A549 (cell line): ENCODE measurements at regions not wholly inside any gene's neighbourhood (a gene's known extent, or its start where the extent isn't known, plus 50 kb on each side); places are given as distances from the start of the nearest gene placed in this dataset.

Experiments
- ATAC-seq, 2 experiments: fragments of 200-7000 bp in 1 of 2; fragments of >200 bp in 1 of 2; cut with Nextera tagmentation in 1 of 2; cut with Tn5 transposase in 1 of 2; 3 replicates each; pipeline versions ENCODE4 v1.8.0 to v1.9.1; 2018 to 2020; ENCODE audit warnings: mild to moderate bottlenecking in 1 of 2, moderate library complexity in 1 of 2
- CTCF ChIA-PET: fragments of 300-600 bp; sonication (Branson Sonifier 250); formaldehyde crosslinking; extraction: SDS; loops from one replicate; lab custom pipeline; 2021; ENCODE audit warnings: antibody characterized with exemption, inconsistent platforms; lab: Yijun Ruan, JAX
- POLR2A ChIA-PET: fragments of 350-600 bp; formaldehyde crosslinking; extraction: SDS; loops from one replicate; lab custom pipeline; 2021; ENCODE audit warnings: antibody characterized with exemption, inconsistent platforms; lab: Yijun Ruan, JAX
- DNase-seq, 2 experiments: peaks; one replicate each; pipeline versions ENCODE4 v3.0.0 to v3.0.0-alpha.2; 2011 to 2016; ENCODE audit warnings: low read depth in 1 of 2, low spot score in 1 of 2
- FAIRE-seq: peaks from 2 replicates; lab custom pipeline; 2011; peaks lifted over from hg19 to GRCh38; lab: Jason Lieb, UNC
- H3K27ac ChIP-seq, 2 experiments: fragments of >200 bp; sonication (Bioruptor Twin); formaldehyde crosslinking; 3 replicates each; pipeline ENCODE4 v1.5.1; 2016 to 2017
- H3K4me1 ChIP-seq: fragments of >200 bp; sonication (Bioruptor Twin); formaldehyde crosslinking; 3 replicates; pipeline ENCODE4 v1.6.1; 2016
- H3K4me2 ChIP-seq: fragments of >200 bp; sonication (Bioruptor Twin); formaldehyde crosslinking; 3 replicates; pipeline ENCODE4 v1.6.1; 2016
- H3K4me3 ChIP-seq: fragments of >200 bp; sonication (Bioruptor Twin); formaldehyde crosslinking; 3 replicates; pipeline ENCODE4 v1.5.1; 2016
- H3K9me3 ChIP-seq: fragments of >200 bp; sonication (Bioruptor Twin); formaldehyde crosslinking; 3 replicates; pipeline ENCODE4 v1.6.1; 2016
- BHLHE40 ChIP-seq: IDR thresholded peaks from 2 replicates; pipeline ENCODE4 v1.6.1; 2012; ENCODE audit warnings: low read depth, low read length, inconsistent platforms
- CBX8 ChIP-seq: fragments of 200-600 bp; sonication (generic); IDR thresholded peaks from 2 replicates; pipeline ENCODE4 v1.6.1; 2016
- EP300 ChIP-seq, 2 experiments: fragments of >200 bp; sonication (Bioruptor Twin); formaldehyde crosslinking; IDR thresholded peaks; 2 replicates in 1 of 2; 3 replicates in 1 of 2; pipeline ENCODE4 v1.6.1; 2016 to 2017
- FOXS1 ChIP-seq: fragments of 250-450 bp; sonication (Bioruptor Pico); IDR thresholded peaks from 2 replicates; pipeline ENCODE4 v1.5.0; 2020; ENCODE audit warnings: mild to moderate bottlenecking, moderate library complexity
- HEYL ChIP-seq: fragments of 250-450 bp; sonication (Bioruptor Pico); IDR thresholded peaks from 2 replicates; pipeline ENCODE4 v1.8.0; 2021; ENCODE audit warnings: mild to moderate bottlenecking, moderate library complexity
- HOXA7 ChIP-seq: fragments of 250-450 bp; sonication (Bioruptor Pico); IDR thresholded peaks from 2 replicates; pipeline ENCODE4 v1.5.0; 2020; ENCODE audit warnings: mild to moderate bottlenecking, moderate library complexity
- KDM1A ChIP-seq: fragments of 200-600 bp; sonication (generic); IDR thresholded peaks from 2 replicates; pipeline ENCODE4 v1.6.1; 2016; ENCODE audit warnings: low read depth, mild to moderate bottlenecking
- KDM5A ChIP-seq: fragments of 200-600 bp; sonication (generic); IDR thresholded peaks from 2 replicates; pipeline ENCODE4 v1.6.1; 2016; ENCODE audit warnings: antibody characterized with exemption, mild to moderate bottlenecking
- MAFK ChIP-seq: fragments of 450-650 bp; IDR thresholded peaks from 2 replicates; pipeline ENCODE4 v1.6.1; 2014; ENCODE audit not compliant: partially characterized antibody
- MAZ ChIP-seq: fragments of 150-350 bp; IDR thresholded peaks from 2 replicates; pipeline ENCODE4 v1.6.1; 2014; ENCODE audit warnings: antibody characterized with exemption, low read depth, low read length, borderline replicate concordance
- RARB ChIP-seq: fragments of 250-450 bp; sonication (Bioruptor Pico); IDR thresholded peaks from 2 replicates; pipeline ENCODE4 v1.8.0; 2021; ENCODE audit warnings: mild to moderate bottlenecking, moderate library complexity
- RFX5 ChIP-seq: fragments of 450-650 bp; IDR thresholded peaks from 2 replicates; pipeline ENCODE4 v1.7.1; 2014; ENCODE audit warnings: antibody characterized with exemption, mild to moderate bottlenecking, moderate library complexity
- RNF2 ChIP-seq: fragments of 200-600 bp; sonication (generic); IDR thresholded peaks from 2 replicates; pipeline ENCODE4 v1.6.1; 2016; ENCODE audit warnings: low read depth, mild to moderate bottlenecking, antibody characterized with exemption, moderate library complexity, borderline replicate concordance
- SREBF2 ChIP-seq: fragments of 450-650 bp; IDR thresholded peaks from 2 replicates; pipeline ENCODE4 v1.6.1; 2014; ENCODE audit warnings: mild to moderate bottlenecking, moderate library complexity
- TP53 ChIP-seq: fragments of 250-450 bp; sonication (Bioruptor Pico); IDR thresholded peaks from 2 replicates; pipeline ENCODE4 v1.5.0; 2021; ENCODE audit warnings: mild to moderate bottlenecking, moderate library complexity
- ZC3H11A ChIP-seq: fragments of 450-650 bp; IDR thresholded peaks from 2 replicates; pipeline ENCODE4 v1.6.1; 2014; ENCODE audit warnings: antibody characterized with exemption, mild to moderate bottlenecking
- ZFP36 ChIP-seq: fragments of 450-650 bp; IDR thresholded peaks from 2 replicates; pipeline ENCODE4 v1.6.1; 2014; ENCODE audit warnings: borderline replicate concordance; ENCODE audit not compliant: partially characterized antibody
- WGBS: methylation state at CpG from one replicate; pipeline ENCODE4 v1.1.6; 2017; ENCODE audit errors: missing lambda C conversion rate; 5-methylcytosine and 5-hydroxymethylcytosine counted together
- TF ChIP-seq, protein P1 (sequence below): fragments of >200 bp; sonication (Bioruptor Twin); formaldehyde crosslinking; IDR thresholded peaks from 3 replicates; pipeline ENCODE4 v1.6.1; 2016
- TF ChIP-seq, protein P2 (sequence below): fragments of 200-600 bp; sonication (generic); IDR thresholded peaks from 2 replicates; pipeline ENCODE4 v1.6.1; 2016; ENCODE audit warnings: antibody characterized with exemption, mild to moderate bottlenecking, moderate library complexity
- TF ChIP-seq, protein P3 (sequence below): fragments of 150-350 bp; IDR thresholded peaks from 2 replicates; pipeline ENCODE4 v1.6.1; 2014; ENCODE audit warnings: low read depth, mild to moderate bottlenecking, low read length
- TF ChIP-seq, protein P4 (sequence below): fragments of 250-450 bp; sonication (Bioruptor Pico); IDR thresholded peaks from 2 replicates; pipeline ENCODE4 v1.5.0; 2021; ENCODE audit warnings: mild to moderate bottlenecking, moderate library complexity, borderline replicate concordance

DNA sequence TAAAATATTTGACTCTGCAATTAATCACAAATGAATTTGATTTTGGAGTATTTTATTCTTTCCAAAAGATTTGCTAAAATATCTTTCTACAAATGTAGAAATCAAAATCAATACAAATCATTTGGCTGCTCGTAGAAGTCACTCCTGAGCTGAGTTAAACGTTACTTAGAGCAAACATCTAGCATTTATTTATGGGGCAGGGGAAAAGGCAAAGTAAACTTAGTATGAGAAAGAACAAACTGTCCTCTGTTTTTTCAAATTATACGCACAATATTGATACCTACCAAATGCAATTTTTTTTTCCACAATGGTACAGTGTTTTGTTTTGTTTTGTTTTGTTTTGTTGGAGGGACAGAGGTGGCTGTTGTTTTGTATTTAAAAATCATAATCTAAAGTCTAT, 233.8 kb downstream of the TTLL7 start:
- TF ChIP-seq, protein P1, sequence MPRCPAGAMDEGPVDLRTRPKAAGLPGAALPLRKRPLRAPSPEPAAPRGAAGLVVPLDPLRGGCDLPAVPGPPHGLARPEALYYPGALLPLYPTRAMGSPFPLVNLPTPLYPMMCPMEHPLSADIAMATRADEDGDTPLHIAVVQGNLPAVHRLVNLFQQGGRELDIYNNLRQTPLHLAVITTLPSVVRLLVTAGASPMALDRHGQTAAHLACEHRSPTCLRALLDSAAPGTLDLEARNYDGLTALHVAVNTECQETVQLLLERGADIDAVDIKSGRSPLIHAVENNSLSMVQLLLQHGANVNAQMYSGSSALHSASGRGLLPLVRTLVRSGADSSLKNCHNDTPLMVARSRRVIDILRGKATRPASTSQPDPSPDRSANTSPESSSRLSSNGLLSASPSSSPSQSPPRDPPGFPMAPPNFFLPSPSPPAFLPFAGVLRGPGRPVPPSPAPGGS, result no peak
- TF ChIP-seq FOXS1 (CRISPR knock-in tag) (no peak), TP53 (no peak)
- TF ChIP-seq, all 56 proteins: peak for 0
- Histone ChIP-seq H3K4me2 (no peak overlapping the region), H3K9me3 (no peaks in the 10 kb centered on the region), H3K27ac (no peak overlapping the region), H3K4me3 (no peak overlapping the region), H3K4me1 (no peaks in the 10 kb centered on the region)
- ATAC-seq (no peak), FAIRE-seq (no peak), DNase-seq (no peak)
- 4% methylated on average over 3 of the region's 3 CpGs for WGBS
- CTCF ChIA-PET, result no interaction called here
- POLR2A ChIA-PET, result no interaction called here

DNA sequence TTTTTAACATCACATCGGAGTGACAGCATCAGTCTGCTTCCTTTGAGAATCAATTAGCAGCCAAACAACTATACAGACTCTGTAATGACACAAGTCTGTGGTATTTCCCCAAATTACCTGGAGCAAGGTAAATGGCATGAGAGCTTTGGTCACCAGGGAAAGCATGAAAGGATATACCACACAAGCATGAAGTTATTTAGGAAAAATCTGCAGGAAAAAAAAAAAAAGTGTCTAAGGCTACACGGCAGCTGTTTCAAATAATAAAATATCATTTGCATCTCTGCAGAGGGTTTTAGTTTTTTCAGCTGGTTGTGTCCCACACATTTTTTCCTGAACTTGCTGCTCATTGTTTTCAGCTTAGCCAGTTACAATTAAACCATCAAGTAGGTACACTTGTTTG, 234.7 kb downstream of the TTLL7 start:
- POLR2A ChIA-PET, result no interaction called here
- ATAC-seq (no peak), DNase-seq (no peak)
- H3K4me2 ChIP-seq, result no peak overlapping the region
- H3K4me3 ChIP-seq, result no peak overlapping the region
- no peaks in the 10 kb centered on the region for H3K4me1 ChIP-seq
- no peak overlapping the region for H3K27ac ChIP-seq
- no peak for TF ChIP-seq HOXA7 (CRISPR knock-in tag)
- no peak for TF ChIP-seq RFX5
- TF ChIP-seq MAZ, result no peak
- no peak for TF ChIP-seq RARB (CRISPR knock-in tag)
- no peak for TF ChIP-seq BHLHE40
- TF ChIP-seq CBX8, result no peak
- TF ChIP-seq HEYL (CRISPR knock-in tag), result no peak
- no peak for TF ChIP-seq ZC3H11A
- TF ChIP-seq SREBF2, result no peak
- TF ChIP-seq, all 56 proteins: peak for 0
- CTCF ChIA-PET, result no interaction called here
- no peaks in the 10 kb centered on the region for H3K9me3 ChIP-seq
- FAIRE-seq, result no peak
- WGBS, result 40% methylated on average over 2 of the region's 2 CpGs

DNA sequence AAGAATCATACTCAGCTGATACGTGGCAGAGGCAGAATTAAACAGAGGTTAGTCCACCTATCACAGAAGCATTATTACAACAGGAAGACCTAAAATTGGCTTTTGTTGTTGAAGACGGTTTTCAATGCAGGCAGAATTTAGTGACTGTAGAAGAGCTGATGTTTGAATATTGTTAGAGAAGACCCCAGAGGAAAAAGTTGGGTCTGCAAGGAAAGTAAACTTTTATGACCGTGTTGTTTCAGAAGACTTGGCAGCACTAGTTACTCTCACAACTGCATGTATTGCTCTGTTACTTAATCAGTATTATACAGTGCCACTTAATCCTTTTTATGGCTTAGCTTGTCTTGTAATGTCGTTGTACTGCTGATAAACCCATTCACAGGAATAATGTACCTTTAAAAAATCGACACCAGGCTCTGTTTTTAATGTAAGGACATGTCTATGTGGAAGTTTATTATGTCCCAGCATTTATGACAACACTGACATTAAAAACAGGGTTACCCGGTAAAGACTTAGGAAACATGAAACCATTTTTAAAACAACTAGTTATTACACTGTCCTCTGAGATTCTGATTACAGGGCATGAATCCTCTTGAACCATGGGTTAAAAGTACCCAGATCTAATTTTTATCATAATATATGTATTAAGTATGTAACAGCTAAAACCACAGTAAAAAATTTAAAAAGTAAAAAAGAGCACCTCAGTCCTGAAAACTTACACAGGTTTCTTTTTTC, 235.4 kb downstream of the TTLL7 start:
- TF ChIP-seq KDM5A, result no peak
- no peaks in the 10 kb centered on the region for H3K9me3 ChIP-seq
- no peak overlapping the region for H3K4me2 ChIP-seq
- WGBS, result 17% methylated on average over 6 of the region's 6 CpGs
- no peak for FAIRE-seq
- no peak overlapping the region for H3K4me3 ChIP-seq
- no peak for ATAC-seq
- H3K27ac ChIP-seq, result no peak overlapping the region
- DNase-seq, result no peak
- POLR2A ChIA-PET, result no interaction called here
- no peaks in the 10 kb centered on the region for H3K4me1 ChIP-seq
- CTCF ChIA-PET, result no interaction called here

DNA sequence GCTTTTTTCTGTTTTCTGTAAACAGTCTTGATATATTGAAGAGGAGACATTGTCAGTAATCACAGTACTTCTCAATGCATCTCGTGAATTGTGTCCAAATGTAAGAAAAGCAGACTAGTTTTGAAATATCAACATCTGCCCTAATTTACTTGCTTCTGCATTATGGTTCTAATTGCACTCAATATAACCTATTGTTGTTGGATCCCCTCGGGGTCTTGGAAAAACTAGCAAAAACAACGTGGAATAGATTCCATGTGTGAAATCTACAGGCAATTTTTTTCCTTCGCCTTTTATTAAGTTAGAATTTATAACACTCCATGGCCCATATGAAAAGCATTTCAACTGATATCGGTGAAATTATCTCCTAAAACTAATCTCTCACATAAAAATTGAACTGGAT, 236.5 kb downstream of the TTLL7 start:
- POLR2A ChIA-PET, result no interaction called here
- no peak for FAIRE-seq
- 11% methylated on average over 5 of the region's 5 CpGs for WGBS
- Histone ChIP-seq H3K9me3 (no peaks in the 10 kb centered on the region), H3K4me1 (no peaks in the 10 kb centered on the region), H3K27ac (no peak overlapping the region), H3K4me3 (no peak overlapping the region), H3K4me2 (no peak overlapping the region)
- TF ChIP-seq ZFP36, result no peak
- TF ChIP-seq RNF2, result no peak
- no peak for TF ChIP-seq KDM1A
- TF ChIP-seq EP300 (IDR thresholded peaks at IDR 0.05), result no peak
- TF ChIP-seq, protein P2, sequence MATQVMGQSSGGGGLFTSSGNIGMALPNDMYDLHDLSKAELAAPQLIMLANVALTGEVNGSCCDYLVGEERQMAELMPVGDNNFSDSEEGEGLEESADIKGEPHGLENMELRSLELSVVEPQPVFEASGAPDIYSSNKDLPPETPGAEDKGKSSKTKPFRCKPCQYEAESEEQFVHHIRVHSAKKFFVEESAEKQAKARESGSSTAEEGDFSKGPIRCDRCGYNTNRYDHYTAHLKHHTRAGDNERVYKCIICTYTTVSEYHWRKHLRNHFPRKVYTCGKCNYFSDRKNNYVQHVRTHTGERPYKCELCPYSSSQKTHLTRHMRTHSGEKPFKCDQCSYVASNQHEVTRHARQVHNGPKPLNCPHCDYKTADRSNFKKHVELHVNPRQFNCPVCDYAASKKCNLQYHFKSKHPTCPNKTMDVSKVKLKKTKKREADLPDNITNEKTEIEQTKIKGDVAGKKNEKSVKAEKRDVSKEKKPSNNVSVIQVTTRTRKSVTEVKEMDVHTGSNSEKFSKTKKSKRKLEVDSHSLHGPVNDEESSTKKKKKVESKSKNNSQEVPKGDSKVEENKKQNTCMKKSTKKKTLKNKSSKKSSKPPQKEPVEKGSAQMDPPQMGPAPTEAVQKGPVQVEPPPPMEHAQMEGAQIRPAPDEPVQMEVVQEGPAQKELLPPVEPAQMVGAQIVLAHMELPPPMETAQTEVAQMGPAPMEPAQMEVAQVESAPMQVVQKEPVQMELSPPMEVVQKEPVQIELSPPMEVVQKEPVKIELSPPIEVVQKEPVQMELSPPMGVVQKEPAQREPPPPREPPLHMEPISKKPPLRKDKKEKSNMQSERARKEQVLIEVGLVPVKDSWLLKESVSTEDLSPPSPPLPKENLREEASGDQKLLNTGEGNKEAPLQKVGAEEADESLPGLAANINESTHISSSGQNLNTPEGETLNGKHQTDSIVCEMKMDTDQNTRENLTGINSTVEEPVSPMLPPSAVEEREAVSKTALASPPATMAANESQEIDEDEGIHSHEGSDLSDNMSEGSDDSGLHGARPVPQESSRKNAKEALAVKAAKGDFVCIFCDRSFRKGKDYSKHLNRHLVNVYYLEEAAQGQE, result no peak
- TF ChIP-seq, protein P3, sequence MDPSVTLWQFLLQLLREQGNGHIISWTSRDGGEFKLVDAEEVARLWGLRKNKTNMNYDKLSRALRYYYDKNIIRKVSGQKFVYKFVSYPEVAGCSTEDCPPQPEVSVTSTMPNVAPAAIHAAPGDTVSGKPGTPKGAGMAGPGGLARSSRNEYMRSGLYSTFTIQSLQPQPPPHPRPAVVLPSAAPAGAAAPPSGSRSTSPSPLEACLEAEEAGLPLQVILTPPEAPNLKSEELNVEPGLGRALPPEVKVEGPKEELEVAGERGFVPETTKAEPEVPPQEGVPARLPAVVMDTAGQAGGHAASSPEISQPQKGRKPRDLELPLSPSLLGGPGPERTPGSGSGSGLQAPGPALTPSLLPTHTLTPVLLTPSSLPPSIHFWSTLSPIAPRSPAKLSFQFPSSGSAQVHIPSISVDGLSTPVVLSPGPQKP, result no peak
- no peak for TF ChIP-seq FOXS1 (CRISPR knock-in tag)
- no peak for TF ChIP-seq SREBF2
- no peak for TF ChIP-seq CBX8
- no peak for TF ChIP-seq MAFK
- TF ChIP-seq, protein P4, sequence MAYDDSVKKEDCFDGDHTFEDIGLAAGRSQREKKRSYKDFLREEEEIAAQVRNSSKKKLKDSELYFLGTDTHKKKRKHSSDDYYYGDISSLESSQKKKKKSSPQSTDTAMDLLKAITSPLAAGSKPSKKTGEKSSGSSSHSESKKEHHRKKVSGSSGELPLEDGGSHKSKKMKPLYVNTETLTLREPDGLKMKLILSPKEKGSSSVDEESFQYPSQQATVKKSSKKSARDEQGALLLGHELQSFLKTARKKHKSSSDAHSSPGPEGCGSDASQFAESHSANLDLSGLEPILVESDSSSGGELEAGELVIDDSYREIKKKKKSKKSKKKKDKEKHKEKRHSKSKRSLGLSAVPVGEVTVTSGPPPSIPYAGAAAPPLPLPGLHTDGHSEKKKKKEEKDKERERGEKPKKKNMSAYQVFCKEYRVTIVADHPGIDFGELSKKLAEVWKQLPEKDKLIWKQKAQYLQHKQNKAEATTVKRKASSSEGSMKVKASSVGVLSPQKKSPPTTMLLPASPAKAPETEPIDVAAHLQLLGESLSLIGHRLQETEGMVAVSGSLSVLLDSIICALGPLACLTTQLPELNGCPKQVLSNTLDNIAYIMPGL, result no peak
- no peak for ATAC-seq
- CTCF ChIA-PET, result no interaction called here
- no peak for DNase-seq
